Endodermal cell (in vitro differentiated cells): ENCODE measurements at regions not wholly inside any gene's neighbourhood (a gene's known extent, or its start where the extent isn't known, plus 50 kb on each side); places are given as distances from the start of the nearest gene placed in this dataset.
A peak's percentile ranks its signal among the peaks of the same experiment; 100 is the strongest.

ENCODE experiments used
- DNase-seq: peaks from one replicate; pipeline ENCODE4 v3.0.0-alpha.2; 2017
- H3K27ac ChIP-seq: 2 replicates; pipeline ENCODE4 v1.5.1; 2013; ENCODE audit warnings: mild to moderate bottlenecking, low read depth, low read length, moderate library complexity
- H3K27me3 ChIP-seq: 2 replicates; pipeline ENCODE4 v1.6.1; 2013; ENCODE audit warnings: mild to moderate bottlenecking, low read length, moderate library complexity; ENCODE audit not compliant: insufficient read depth, control insufficient read depth, poor library complexity, severe bottlenecking
- H3K36me3 ChIP-seq: 2 replicates; pipeline ENCODE4 v1.7.0; 2013; ENCODE audit warnings: mild to moderate bottlenecking, low read length, moderate library complexity; ENCODE audit not compliant: control insufficient read depth, insufficient read depth
- H3K4me1 ChIP-seq: one replicate; pipeline ENCODE4 v1.7.0; 2013; ENCODE audit warnings: low read length; ENCODE audit not compliant: control insufficient read depth, insufficient read depth
- H3K4me3 ChIP-seq: 2 replicates; pipeline ENCODE4 v1.5.1; 2013; ENCODE audit warnings: mild to moderate bottlenecking, low read length, moderate library complexity
- H3K9ac ChIP-seq: 2 replicates; pipeline ENCODE4 v1.6.1; 2013; ENCODE audit warnings: mild to moderate bottlenecking, low read length, moderate library complexity; ENCODE audit not compliant: poor library complexity, severe bottlenecking; ENCODE audit errors: extremely low read depth
- H3K9me3 ChIP-seq: 2 replicates; pipeline ENCODE4 v1.6.1; 2013; ENCODE audit warnings: mild to moderate bottlenecking, low read length, moderate library complexity; ENCODE audit not compliant: control insufficient read depth
- H3K27ac Mint-ChIP-seq: 2 replicates; pipeline ENCODE4 v1.8.0; 2020; ENCODE audit warnings: mixed read lengths
- H3K27me3 Mint-ChIP-seq: 2 replicates; pipeline ENCODE4 v1.8.0; 2021; ENCODE audit warnings: mild to moderate bottlenecking, mixed read lengths; ENCODE audit not compliant: insufficient read depth
- H3K36me3 Mint-ChIP-seq: 2 replicates; pipeline ENCODE4 v1.8.0; 2020; ENCODE audit warnings: low read depth, mixed read lengths
- H3K4me1 Mint-ChIP-seq: 2 replicates; pipeline ENCODE4 v1.8.0; 2020; ENCODE audit warnings: mixed read lengths
- H3K4me3 Mint-ChIP-seq: 2 replicates; pipeline ENCODE4 v1.8.0; 2020; ENCODE audit warnings: mild to moderate bottlenecking, moderate library complexity, mixed read lengths
- H3K9me3 Mint-ChIP-seq: 2 replicates; pipeline ENCODE4 v1.8.0; 2020; ENCODE audit warnings: mild to moderate bottlenecking, mixed read lengths
- WGBS, 2 experiments: methylation state at CpG; one replicate each; pipeline versions ENCODE4 v1.1.5 to v1.1.7; 2013; ENCODE audit warnings: missing lambda C conversion rate in 2 of 2, mixed read lengths in 1 of 2; ENCODE audit not compliant: insufficient coverage in 1 of 2, insufficient read length in 1 of 2; 5-methylcytosine and 5-hydroxymethylcytosine counted together
- TF ChIP-seq, protein P1 (sequence below): fragments of 200-600 bp; sonication (generic); conservative IDR thresholded peaks from 2 replicates; pipeline ENCODE4 v1.5.0; 2021; ENCODE audit warnings: antibody characterized with exemption, mild to moderate bottlenecking

DNA sequence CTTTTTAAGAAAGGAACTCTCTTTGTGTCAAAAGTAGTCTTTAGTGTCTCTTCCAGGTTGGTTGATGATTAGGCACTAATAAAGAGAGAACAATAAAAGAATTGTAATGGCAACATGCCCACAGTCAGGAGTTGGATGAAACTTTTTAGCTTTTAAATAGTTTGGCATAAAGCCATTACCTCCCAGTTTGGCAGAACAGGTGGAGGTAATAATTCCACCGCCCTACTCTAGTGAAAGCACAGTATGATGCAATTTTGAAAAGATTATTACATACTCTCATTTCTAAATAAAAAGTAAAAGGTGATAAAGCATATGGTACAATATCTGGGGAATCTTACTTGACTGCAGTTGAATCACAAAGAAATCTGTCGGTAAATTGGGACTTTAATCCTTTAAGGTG is 497.6 kb downstream of the SUCLA2 start:
- whole genome bisulfite sequencing, 2 experiments: 95% methylated on average over 1 of the region's 2 CpGs; no CpG with 5 or more reads in 1 of the 2 experiments
- no peaks in the 10 kb centered on the region for H3K27me3 ChIP-seq
- no peak overlapping the region for H3K27ac ChIP-seq
- H3K4me3 ChIP-seq: no peak overlapping the region
- peaks cover 14% of the 10 kb centered on the region for H3K4me1 Mint-ChIP-seq
- no peaks in the 10 kb centered on the region for H3K4me1 ChIP-seq
- no peak overlapping the region for H3K9ac ChIP-seq
- H3K4me3 Mint-ChIP-seq: no peak overlapping the region
- H3K27me3 Mint-ChIP-seq: no peaks in the 10 kb centered on the region
- no peaks in the 10 kb centered on the region for H3K36me3 ChIP-seq
- no peaks in the 10 kb centered on the region for H3K9me3 Mint-ChIP-seq
- H3K36me3 Mint-ChIP-seq: no peaks in the 10 kb centered on the region
- no peak for DNase-seq
- no peak overlapping the region for H3K27ac Mint-ChIP-seq
- H3K9me3 ChIP-seq: no peaks in the 10 kb centered on the region
- TF ChIP-seq, protein P1, sequence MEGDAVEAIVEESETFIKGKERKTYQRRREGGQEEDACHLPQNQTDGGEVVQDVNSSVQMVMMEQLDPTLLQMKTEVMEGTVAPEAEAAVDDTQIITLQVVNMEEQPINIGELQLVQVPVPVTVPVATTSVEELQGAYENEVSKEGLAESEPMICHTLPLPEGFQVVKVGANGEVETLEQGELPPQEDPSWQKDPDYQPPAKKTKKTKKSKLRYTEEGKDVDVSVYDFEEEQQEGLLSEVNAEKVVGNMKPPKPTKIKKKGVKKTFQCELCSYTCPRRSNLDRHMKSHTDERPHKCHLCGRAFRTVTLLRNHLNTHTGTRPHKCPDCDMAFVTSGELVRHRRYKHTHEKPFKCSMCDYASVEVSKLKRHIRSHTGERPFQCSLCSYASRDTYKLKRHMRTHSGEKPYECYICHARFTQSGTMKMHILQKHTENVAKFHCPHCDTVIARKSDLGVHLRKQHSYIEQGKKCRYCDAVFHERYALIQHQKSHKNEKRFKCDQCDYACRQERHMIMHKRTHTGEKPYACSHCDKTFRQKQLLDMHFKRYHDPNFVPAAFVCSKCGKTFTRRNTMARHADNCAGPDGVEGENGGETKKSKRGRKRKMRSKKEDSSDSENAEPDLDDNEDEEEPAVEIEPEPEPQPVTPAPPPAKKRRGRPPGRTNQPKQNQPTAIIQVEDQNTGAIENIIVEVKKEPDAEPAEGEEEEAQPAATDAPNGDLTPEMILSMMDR: no peak

DNA sequence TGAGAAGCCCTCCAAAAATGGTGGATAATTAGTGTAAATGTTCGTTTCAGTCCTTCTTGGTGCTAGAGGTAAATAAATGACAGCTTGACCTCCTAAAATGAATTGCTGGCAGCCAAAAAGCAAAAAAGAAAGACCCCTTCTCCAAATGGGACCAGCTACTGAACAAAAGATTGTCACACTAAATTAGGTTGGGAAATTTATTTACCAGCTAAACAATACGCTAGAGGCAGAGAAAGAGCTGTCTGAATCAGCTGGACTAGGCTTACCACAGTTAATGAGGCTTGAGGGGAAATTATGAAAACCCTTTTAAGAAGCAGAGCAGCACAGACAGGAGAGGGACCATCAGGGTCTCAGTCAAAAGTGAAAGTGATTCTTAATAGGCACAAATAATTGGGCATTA is 498.9 kb downstream of the SUCLA2 start:
- no peaks in the 10 kb centered on the region for H3K27me3 Mint-ChIP-seq
- peaks cover 24% of the 10 kb centered on the region for H3K4me1 Mint-ChIP-seq
- Histone ChIP-seq H3K27ac (peak overlapping the region; percentile 29), H3K4me3 (no peak overlapping the region), H3K4me1 (no peaks in the 10 kb centered on the region), H3K9me3 (no peaks in the 10 kb centered on the region), H3K36me3 (no peaks in the 10 kb centered on the region), H3K27me3 (no peaks in the 10 kb centered on the region), H3K9ac (no peak overlapping the region)
- no peak overlapping the region for H3K27ac Mint-ChIP-seq
- no peaks in the 10 kb centered on the region for H3K36me3 Mint-ChIP-seq
- H3K9me3 Mint-ChIP-seq: no peaks in the 10 kb centered on the region
- H3K4me3 Mint-ChIP-seq: no peak overlapping the region
- 60 to 79% methylated on average over 1 to 2 of the region's 2 CpGs for WGBS, 2 experiments
- TF ChIP-seq, protein P1: no peak
- DNase-seq: no peak

DNA sequence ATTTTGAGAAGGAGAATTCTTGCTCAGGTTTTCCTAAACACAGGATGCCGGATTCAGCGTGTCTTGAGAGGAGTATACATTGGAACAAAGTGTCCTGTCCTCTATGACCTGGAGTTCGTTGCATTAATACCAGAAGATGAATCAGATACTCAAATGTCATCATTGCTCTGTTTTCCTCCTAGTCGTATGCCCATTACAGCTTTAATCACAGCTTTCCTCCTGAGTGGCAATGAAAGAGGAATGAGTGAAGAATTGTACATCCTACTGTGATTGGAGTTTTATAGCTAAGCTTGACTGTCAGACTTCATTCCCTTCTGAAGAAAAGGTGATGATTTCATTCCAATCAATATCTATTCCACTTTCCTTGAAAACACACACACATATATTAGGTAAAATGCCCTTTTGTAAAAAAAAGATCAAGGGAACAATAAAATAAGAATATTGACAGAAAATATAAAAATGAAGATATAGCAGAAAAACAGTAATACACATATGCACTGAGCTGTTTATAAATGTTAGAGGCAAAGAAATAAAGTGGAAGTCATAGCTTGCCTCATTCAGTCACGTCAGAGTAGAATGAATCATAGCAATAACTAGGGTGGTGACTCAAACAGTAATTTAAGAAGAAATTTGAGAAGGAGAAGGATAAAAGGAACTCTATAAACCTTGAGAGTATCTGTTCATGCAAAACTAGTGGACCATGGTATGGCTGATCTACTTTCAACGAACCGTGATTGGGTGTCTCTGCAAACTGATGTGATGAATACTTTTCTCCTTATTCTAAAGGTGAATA is 501.5 kb downstream of the SUCLA2 start:
- Histone ChIP-seq H3K9me3 (no peaks in the 10 kb centered on the region), H3K4me3 (no peak overlapping the region), H3K27me3 (no peaks in the 10 kb centered on the region), H3K9ac (no peak overlapping the region), H3K36me3 (no peaks in the 10 kb centered on the region), H3K27ac (no peak overlapping the region), H3K4me1 (no peaks in the 10 kb centered on the region)
- Mint-ChIP-seq H3K4me3 (no peak overlapping the region), H3K36me3 (no peaks in the 10 kb centered on the region), H3K27ac (no peak overlapping the region), H3K9me3 (peaks cover 2% of the 10 kb centered on the region), H3K4me1 (peaks cover 24% of the 10 kb centered on the region), H3K27me3 (no peaks in the 10 kb centered on the region)
- DNase-seq: no peak
- TF ChIP-seq, protein P1: no peak
- 90 to 92% methylated on average over 4 to 6 of the region's 7 CpGs for WGBS, 2 experiments
